Peyer's patch (tissue), 4 donors: ENCODE measurements at regions not wholly inside any gene's neighbourhood (a gene's known extent, or its start where the extent isn't known, plus 50 kb on each side); places are given as distances from the start of the nearest gene placed in this dataset.
"Not testable (repeated sequence)": the region's sequence is repeated elsewhere in the genome, so short reads cannot be mapped to it uniquely, and the experiment has no call there.

Experiments
- CTCF ChIP-seq, 6 experiments: fragments of 450-650 bp in 4 of 6; fragments of 200-600 bp in 2 of 6; sonication (generic) in 1 of 6; IDR thresholded peaks; one replicate each; pipeline ENCODE4 v1.5.1; 2017 to 2019; ENCODE audit warnings: antibody characterized with exemption in 6 of 6, mild to moderate bottlenecking in 3 of 6, moderate library complexity in 1 of 6
- POLR2A ChIP-seq, 2 donors: fragments of 450-650 bp; IDR thresholded peaks; one replicate each; pipeline ENCODE4 v1.5.1; 2017; ENCODE audit warnings: antibody characterized with exemption in 2 of 2, mild to moderate bottlenecking in 2 of 2, moderate library complexity in 2 of 2

DNA sequence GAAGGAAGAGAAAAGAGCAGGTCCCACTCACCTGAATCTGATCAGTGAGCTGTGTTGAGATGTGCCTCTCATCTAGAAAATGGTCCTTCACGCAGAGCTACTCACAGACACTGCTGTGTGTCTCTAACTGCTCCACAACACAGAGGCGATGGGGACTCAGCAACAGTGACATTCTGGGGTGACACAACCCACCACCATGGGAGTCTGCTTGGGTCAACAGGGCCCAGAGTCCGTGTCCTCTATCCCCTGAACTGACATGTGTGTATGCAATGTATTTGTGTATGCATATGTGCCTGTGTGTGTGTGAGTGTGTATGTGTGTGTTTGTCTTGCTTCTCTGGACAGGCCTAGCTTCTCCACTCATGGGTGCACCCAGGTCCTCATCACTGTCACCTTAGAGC is 1154.8 kb upstream of the TPTE start:
- TF ChIP-seq CTCF, POLR2A (IDR thresholded peaks at IDR 0.05): not testable (repeated sequence)
